ENCODE measurements at regions not wholly inside any gene's neighbourhood (a gene's known extent, or its start where the extent isn't known, plus 50 kb on each side); places are given as distances from the start of the nearest gene placed in this dataset.

DNA sequence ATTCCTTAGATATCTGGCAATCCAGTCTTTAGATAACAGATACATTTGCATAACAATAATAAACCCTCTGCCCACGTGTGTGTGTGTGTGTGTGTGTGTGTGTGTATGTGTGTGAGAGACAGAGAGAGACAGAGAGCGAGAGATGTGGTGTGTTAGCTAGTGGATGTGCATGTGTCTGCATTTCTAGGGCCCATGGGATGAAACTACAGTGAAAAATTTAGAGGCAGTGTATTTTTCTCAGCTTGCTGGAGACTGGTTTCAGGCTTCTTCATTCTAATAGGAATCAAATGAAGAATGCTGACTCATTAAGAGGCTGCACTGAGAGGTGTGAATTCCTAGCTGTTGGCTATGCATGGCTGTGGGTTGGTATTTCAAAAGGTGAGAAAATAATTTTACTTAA is 303.2 kb downstream of the LMX1A start:
- Histone ChIP-seq H3K9me3 (ENCODE audit: insufficient read depth, low read depth, low read length) (no peaks in the 10 kb centered on the region), H3K27ac (ENCODE audit: low read depth, low read length) (no peak overlapping the region), H3K4me1 (ENCODE audit: insufficient read depth, low read length) (peaks cover 23% of the 10 kb centered on the region), H3K9ac (ENCODE audit: low read depth, low read length) (no peak overlapping the region), H3K27me3 (ENCODE audit: insufficient read depth, low read length) (no peaks in the 10 kb centered on the region), H3K4me3 (ENCODE audit: low read length) (no peak overlapping the region), H3K36me3 (ENCODE audit: insufficient read depth, low read length) (no peaks in the 10 kb centered on the region)
- 53% methylated on average over 2 of the region's 2 CpGs for WGBS

DNA sequence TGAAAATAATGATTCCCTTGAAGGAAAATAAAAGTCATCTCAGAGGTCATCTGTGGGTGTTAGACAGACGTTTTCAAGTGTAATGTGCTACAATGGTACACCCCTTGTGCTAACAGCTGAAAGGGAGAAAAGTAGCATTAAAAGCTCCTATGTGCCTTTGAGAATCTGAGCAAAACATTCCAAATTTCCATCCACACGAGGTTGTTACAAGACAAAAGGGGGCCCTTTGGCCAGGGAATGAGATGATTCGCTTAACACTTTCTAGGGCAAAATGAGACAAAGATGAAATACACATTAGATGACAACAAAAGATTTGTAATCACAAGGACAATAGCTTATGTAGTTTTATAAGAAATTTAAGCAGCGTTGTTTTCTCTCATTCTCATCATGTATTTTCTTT is 303.6 kb downstream of the LMX1A start:
- Histone ChIP-seq H3K27ac (ENCODE audit: low read depth, low read length) (no peak overlapping the region), H3K4me1 (ENCODE audit: insufficient read depth, low read length) (peaks cover 27% of the 10 kb centered on the region), H3K4me3 (ENCODE audit: low read length) (no peak overlapping the region), H3K36me3 (ENCODE audit: insufficient read depth, low read length) (no peaks in the 10 kb centered on the region), H3K9ac (ENCODE audit: low read depth, low read length) (no peak overlapping the region), H3K9me3 (ENCODE audit: insufficient read depth, low read depth, low read length) (no peaks in the 10 kb centered on the region), H3K27me3 (ENCODE audit: insufficient read depth, low read length) (no peaks in the 10 kb centered on the region)
- 46% methylated on average over 3 of the region's 4 CpGs for WGBS

DNA sequence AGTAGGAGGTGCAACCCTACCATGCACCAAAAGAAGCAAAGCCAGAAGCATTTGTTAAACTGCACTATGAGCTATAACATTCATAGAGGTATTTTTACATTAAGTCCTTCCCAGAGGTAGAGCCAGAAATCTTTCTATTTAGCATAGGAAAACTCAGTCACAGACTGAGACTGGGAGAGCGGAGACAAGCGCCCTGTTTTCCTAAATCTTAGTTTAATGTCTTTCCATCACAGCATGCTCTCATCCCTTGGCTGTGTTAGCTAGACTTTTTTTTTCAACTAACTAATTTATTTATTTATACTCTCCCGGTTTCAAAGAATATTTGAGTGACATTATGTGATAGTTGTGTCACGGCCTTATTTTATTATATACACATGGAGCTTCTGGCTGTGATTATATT is 304.1 kb downstream of the LMX1A start:
- Histone ChIP-seq H3K36me3 (ENCODE audit: insufficient read depth, low read length) (no peaks in the 10 kb centered on the region), H3K27me3 (ENCODE audit: insufficient read depth, low read length) (no peaks in the 10 kb centered on the region), H3K9ac (ENCODE audit: low read depth, low read length) (no peak overlapping the region), H3K4me1 (ENCODE audit: insufficient read depth, low read length) (peaks cover 32% of the 10 kb centered on the region), H3K9me3 (ENCODE audit: insufficient read depth, low read depth, low read length) (no peaks in the 10 kb centered on the region), H3K4me3 (ENCODE audit: low read length) (no peak overlapping the region), H3K27ac (ENCODE audit: low read depth, low read length) (no peak overlapping the region)
- WGBS, result 100% methylated on average over 2 of the region's 4 CpGs

DNA sequence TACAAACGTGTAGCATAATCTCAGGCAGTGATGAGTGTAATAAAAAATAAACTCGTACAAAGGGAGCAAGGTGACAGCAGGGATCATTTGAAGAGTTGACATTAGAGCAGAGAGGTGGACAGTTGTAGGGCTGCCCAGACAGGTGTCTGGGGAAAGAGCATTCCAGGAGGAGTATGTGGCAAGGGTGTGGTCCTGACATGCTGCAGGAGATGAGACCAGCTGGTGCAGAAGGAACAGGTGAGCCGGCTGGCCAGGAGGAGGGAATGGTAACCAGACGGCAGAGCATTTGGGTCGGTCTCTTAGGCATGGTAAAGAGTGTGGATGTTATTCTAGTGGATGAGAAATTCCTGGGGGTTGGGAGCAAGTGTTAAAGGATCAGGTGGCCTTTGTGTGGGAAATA is 306.3 kb downstream of the LMX1A start:
- Histone ChIP-seq H3K9ac (ENCODE audit: low read depth, low read length) (no peak overlapping the region), H3K9me3 (ENCODE audit: insufficient read depth, low read depth, low read length) (no peaks in the 10 kb centered on the region), H3K4me1 (ENCODE audit: insufficient read depth, low read length) (peaks cover 36% of the 10 kb centered on the region), H3K36me3 (ENCODE audit: insufficient read depth, low read length) (no peaks in the 10 kb centered on the region), H3K27me3 (ENCODE audit: insufficient read depth, low read length) (no peaks in the 10 kb centered on the region), H3K27ac (ENCODE audit: low read depth, low read length) (no peak overlapping the region), H3K4me3 (ENCODE audit: low read length) (no peak overlapping the region)
- 89% methylated on average over 5 of the region's 5 CpGs for WGBS

DNA sequence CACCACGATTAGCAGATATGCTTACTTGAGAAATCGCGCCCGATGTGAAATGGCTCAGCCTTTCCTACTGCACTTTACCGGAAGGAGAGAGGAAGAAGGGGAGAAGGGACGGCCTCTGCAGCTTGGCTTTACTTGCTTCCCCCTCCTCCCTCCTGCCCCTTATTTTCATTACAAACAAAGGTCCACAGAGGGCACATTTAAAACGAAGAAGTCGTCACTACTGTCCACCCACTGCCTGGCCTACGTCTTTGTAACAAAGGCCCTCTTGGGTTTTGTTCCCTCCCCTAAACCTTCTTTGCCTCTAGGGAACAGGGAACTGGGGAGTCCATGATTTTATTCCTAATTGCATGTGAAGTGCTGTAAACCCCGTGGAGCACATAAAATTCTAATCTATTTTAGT is 308.5 kb downstream of the LMX1A start:
- Histone ChIP-seq H3K27me3 (ENCODE audit: insufficient read depth, low read length) (no peaks in the 10 kb centered on the region), H3K27ac (ENCODE audit: low read depth, low read length) (no peak overlapping the region), H3K4me3 (ENCODE audit: low read length) (no peak overlapping the region), H3K9ac (ENCODE audit: low read depth, low read length) (0 out of 2 replicates have a peak overlapping the region, but pooled peaks have one; percentile 9), H3K36me3 (ENCODE audit: insufficient read depth, low read length) (no peaks in the 10 kb centered on the region), H3K4me1 (ENCODE audit: insufficient read depth, low read length) (peaks cover 22% of the 10 kb centered on the region), H3K9me3 (ENCODE audit: insufficient read depth, low read depth, low read length) (no peaks in the 10 kb centered on the region)
- 37% methylated on average over 9 of the region's 10 CpGs for WGBS

DNA sequence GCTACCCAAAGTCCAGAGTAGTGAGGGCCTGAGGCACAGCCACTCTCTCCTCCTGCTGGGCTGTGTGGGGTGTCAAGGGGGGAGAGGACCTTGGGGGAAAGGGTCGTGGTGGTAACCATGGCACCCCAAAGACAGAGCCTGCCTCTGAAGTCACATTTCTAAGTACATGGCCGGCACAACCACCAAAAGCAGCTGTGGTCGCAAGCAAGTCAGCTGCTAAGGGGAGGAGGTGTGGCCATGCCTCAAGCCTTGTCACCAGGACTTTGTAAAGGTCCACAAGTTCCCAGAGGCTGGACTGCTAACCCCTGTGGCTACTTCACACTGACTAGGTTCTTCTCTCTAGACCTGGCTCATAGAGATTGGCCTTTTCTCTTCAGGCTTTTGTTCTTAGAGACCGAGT is 310.6 kb downstream of the LMX1A start:
- Histone ChIP-seq H3K27ac (ENCODE audit: low read depth, low read length) (no peak overlapping the region), H3K4me1 (ENCODE audit: insufficient read depth, low read length) (peaks cover 15% of the 10 kb centered on the region; the same call in 1 of the 2 replicates), H3K27me3 (ENCODE audit: insufficient read depth, low read length) (no peaks in the 10 kb centered on the region), H3K4me3 (ENCODE audit: low read length) (no peak overlapping the region), H3K9ac (ENCODE audit: low read depth, low read length) (no peak overlapping the region), H3K9me3 (ENCODE audit: insufficient read depth, low read depth, low read length) (no peaks in the 10 kb centered on the region), H3K36me3 (ENCODE audit: insufficient read depth, low read length) (no peaks in the 10 kb centered on the region)
- 93% methylated on average over 4 of the region's 4 CpGs for WGBS

DNA sequence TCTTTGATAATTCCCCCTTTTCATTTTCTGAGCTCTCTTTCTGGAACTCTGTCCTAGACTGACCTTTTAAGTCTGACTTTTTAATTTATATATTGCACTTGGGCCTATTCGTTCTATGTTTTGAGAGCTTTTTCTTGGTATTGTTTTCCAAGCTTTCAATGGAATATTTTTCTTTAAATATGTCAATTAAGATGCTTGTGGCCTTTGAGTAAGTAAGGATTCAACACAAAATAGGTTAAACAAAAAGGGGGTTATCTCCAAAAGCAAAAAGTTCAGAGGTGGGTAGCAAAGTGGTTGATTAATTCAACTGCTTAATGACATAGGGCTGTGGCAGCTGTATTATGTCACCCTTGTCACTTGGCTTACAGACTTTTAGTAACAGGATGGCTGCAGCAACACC is 315.9 kb downstream of the LMX1A start:
- no peak overlapping the region for H3K27ac ChIP-seq (ENCODE audit: low read depth, low read length)
- no peak overlapping the region for H3K9ac ChIP-seq (ENCODE audit: low read depth, low read length)
- H3K9me3 ChIP-seq (ENCODE audit: insufficient read depth, low read depth, low read length), result no peaks in the 10 kb centered on the region
- no peaks in the 10 kb centered on the region for H3K36me3 ChIP-seq (ENCODE audit: insufficient read depth, low read length)
- no peak overlapping the region for H3K4me3 ChIP-seq (ENCODE audit: low read length)
- WGBS, result 88% methylated on average over 1 of the region's 1 CpG
- H3K27me3 ChIP-seq (ENCODE audit: insufficient read depth, low read length), result no peaks in the 10 kb centered on the region
- H3K4me1 ChIP-seq (ENCODE audit: insufficient read depth, low read length), result no peaks in the 10 kb centered on the region

DNA sequence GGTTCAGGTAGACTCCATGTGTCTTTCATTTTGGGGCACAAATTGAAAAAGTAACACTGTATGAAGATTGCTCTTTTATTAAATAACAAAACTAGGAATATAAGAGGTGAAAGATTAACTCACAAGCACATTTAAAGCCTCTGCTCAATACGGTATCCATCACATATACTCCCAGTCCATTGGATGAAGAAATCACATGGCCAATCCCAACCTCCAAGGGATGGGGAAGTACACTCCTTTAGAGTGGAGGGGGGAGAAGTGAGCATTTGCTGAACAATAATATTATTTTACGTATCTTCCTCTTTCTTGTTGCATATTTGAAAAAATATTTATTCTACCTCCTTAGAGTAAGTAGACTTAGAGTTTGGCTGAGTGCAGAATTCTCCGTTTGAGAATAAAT is 316.5 kb downstream of the LMX1A start:
- H3K9me3 ChIP-seq (ENCODE audit: insufficient read depth, low read depth, low read length), result no peaks in the 10 kb centered on the region
- H3K36me3 ChIP-seq (ENCODE audit: insufficient read depth, low read length), result no peaks in the 10 kb centered on the region
- H3K4me3 ChIP-seq (ENCODE audit: low read length), result no peak overlapping the region
- no peak overlapping the region for H3K9ac ChIP-seq (ENCODE audit: low read depth, low read length)
- no peaks in the 10 kb centered on the region for H3K27me3 ChIP-seq (ENCODE audit: insufficient read depth, low read length)
- H3K27ac ChIP-seq (ENCODE audit: low read depth, low read length), result no peak overlapping the region
- no peaks in the 10 kb centered on the region for H3K4me1 ChIP-seq (ENCODE audit: insufficient read depth, low read length)
- 100% methylated on average over 1 of the region's 3 CpGs for WGBS

DNA sequence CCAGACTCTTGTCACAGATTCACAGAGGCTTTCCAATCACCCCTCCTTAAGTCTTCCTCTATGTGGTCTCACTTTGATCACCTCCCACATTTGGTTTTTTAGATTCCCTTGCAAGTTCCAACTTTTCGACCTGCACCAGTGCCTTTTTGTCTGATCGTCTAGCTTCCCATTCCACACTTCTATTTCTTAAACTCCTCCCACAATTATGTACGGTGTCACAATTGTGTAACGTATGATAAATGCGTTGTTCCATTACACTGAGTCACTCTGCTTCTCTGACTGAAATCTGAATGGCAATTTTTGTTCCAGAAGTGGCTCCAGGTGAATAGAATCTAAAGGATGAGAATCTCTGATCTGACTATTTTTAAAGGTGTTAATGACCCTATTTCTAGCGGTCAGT is 320.1 kb downstream of the LMX1A start:
- Histone ChIP-seq H3K27me3 (ENCODE audit: insufficient read depth, low read length) (no peaks in the 10 kb centered on the region), H3K4me3 (ENCODE audit: low read length) (no peak overlapping the region), H3K4me1 (ENCODE audit: insufficient read depth, low read length) (no peaks in the 10 kb centered on the region), H3K9me3 (ENCODE audit: insufficient read depth, low read depth, low read length) (no peaks in the 10 kb centered on the region), H3K36me3 (ENCODE audit: insufficient read depth, low read length) (no peaks in the 10 kb centered on the region), H3K27ac (ENCODE audit: low read depth, low read length) (no peak overlapping the region), H3K9ac (ENCODE audit: low read depth, low read length) (no peak overlapping the region)
- 95% methylated on average over 6 of the region's 6 CpGs for WGBS

DNA sequence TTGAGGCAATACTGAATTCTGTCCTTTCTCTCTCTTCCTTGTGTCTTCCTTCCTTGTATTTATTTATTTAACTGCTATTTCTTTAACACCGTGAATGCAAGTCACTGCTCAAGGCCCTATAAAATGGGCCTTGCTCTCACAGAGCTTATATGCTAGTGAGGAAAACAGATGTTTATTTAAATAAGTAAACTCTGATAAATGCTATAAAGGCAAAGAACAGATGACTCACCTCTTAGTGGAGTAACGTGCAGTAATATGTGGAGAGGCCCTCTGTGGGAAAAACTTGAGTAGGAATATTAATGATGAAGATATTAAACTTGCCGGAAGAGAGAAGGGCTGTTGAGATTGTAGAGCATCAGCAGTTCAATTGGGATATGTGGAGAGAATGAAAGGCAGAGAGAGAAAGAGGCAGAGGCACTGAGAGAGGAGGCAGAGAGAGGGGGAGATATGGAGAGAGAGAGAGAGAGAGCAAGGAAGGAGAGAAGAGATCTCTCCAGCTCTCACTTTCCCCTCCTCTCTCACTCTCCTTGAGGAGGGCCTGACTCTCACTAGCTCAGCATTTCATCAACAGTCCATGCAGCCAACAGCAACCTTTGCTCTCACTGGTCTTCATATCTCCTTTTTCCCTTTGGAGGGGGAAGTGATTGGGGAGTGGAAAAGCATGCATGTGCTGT is 322.2 kb downstream of the LMX1A start:
- H3K27ac ChIP-seq (ENCODE audit: low read depth, low read length), result no peak overlapping the region
- H3K4me1 ChIP-seq (ENCODE audit: insufficient read depth, low read length), result no peaks in the 10 kb centered on the region
- no peak overlapping the region for H3K4me3 ChIP-seq (ENCODE audit: low read length)
- no peaks in the 10 kb centered on the region for H3K27me3 ChIP-seq (ENCODE audit: insufficient read depth, low read length)
- no peaks in the 10 kb centered on the region for H3K36me3 ChIP-seq (ENCODE audit: insufficient read depth, low read length)
- H3K9me3 ChIP-seq (ENCODE audit: insufficient read depth, low read depth, low read length), result no peaks in the 10 kb centered on the region
- WGBS, result 95% methylated on average over 3 of the region's 3 CpGs
- H3K9ac ChIP-seq (ENCODE audit: low read depth, low read length), result no peak overlapping the region

DNA sequence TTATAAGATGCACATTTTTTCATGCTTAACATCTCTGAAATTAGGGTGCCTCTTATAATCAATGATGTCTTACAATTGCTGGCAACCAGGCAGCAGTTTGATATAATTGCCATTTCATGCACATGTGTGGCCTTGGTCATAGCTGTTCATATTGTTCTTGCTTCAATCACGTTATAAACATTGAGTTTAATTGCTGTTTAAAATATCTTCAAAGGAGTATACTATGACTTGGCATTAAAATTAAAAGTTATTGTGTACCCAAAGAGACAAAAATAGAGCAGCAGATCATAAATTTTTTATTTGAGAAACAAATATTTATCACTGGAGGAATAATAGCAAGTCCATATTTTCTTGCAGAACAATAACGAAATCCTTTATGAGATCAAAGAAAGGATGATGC is 325.5 kb downstream of the LMX1A start:
- no peak overlapping the region for H3K9ac ChIP-seq (ENCODE audit: low read depth, low read length)
- H3K36me3 ChIP-seq (ENCODE audit: insufficient read depth, low read length), result no peaks in the 10 kb centered on the region
- 100% methylated on average over 2 of the region's 2 CpGs for WGBS
- no peaks in the 10 kb centered on the region for H3K27me3 ChIP-seq (ENCODE audit: insufficient read depth, low read length)
- H3K9me3 ChIP-seq (ENCODE audit: insufficient read depth, low read depth, low read length), result no peaks in the 10 kb centered on the region
- no peak overlapping the region for H3K27ac ChIP-seq (ENCODE audit: low read depth, low read length)
- H3K4me1 ChIP-seq (ENCODE audit: insufficient read depth, low read length), result no peaks in the 10 kb centered on the region
- H3K4me3 ChIP-seq (ENCODE audit: low read length), result no peak overlapping the region

DNA sequence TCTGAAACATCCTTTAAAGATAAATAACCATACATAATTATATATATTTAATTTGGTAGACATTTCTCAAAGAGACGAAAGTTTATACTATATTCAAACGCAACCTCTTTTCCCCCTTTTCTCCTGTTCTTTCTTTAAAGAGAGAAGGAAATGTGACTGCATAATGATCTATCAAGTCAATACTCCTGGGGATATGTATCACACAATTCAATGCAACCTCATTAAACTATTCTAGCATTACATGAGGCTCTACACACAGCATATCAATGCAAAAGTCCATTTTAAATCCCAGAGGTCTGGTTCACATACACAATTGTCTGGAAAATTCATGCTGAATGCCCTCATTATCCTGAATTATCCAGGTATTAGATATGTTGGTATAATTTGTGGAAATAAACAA is 330.7 kb downstream of the LMX1A start:
- no peaks in the 10 kb centered on the region for H3K36me3 ChIP-seq (ENCODE audit: insufficient read depth, low read length)
- H3K9me3 ChIP-seq (ENCODE audit: insufficient read depth, low read depth, low read length), result peaks cover 21% of the 10 kb centered on the region
- no peaks in the 10 kb centered on the region for H3K4me1 ChIP-seq (ENCODE audit: insufficient read depth, low read length)
- H3K27me3 ChIP-seq (ENCODE audit: insufficient read depth, low read length), result no peaks in the 10 kb centered on the region
- H3K4me3 ChIP-seq (ENCODE audit: low read length), result no peak overlapping the region
- no peak overlapping the region for H3K9ac ChIP-seq (ENCODE audit: low read depth, low read length)
- H3K27ac ChIP-seq (ENCODE audit: low read depth, low read length), result no peak overlapping the region
- no CpG with 5 or more reads among the region's 2 CpGs for WGBS
